Neural progenitor cell (in vitro differentiated cells): ENCODE measurements at regions not wholly inside any gene's neighbourhood (a gene's known extent, or its start where the extent isn't known, plus 50 kb on each side); places are given as distances from the start of the nearest gene placed in this dataset.

ENCODE experiments used
- DNase-seq: peaks from one replicate; pipeline ENCODE4 v3.0.0-alpha.2; 2016; ENCODE audit warnings: low spot score
- H2AFZ ChIP-seq: fragments of 200-600 bp; sonication (generic); replicated peaks from 2 replicates; pipeline ENCODE4 v1.6.1; 2016; ENCODE audit warnings: antibody characterized with exemption
- H3F3A ChIP-seq: fragments of 200-600 bp; sonication (generic); 2 replicates; pipeline ENCODE4 v1.6.1; 2016; ENCODE audit warnings: antibody characterized with exemption, low read depth
- H3K27ac ChIP-seq: fragments of 200-600 bp; sonication (generic); 2 replicates; pipeline ENCODE4 v1.5.1; 2016; ENCODE audit warnings: mild to moderate bottlenecking
- H3K27me3 ChIP-seq: fragments of 200-600 bp; sonication (generic); 2 replicates; pipeline ENCODE4 v1.6.1; 2016; ENCODE audit warnings: mild to moderate bottlenecking, moderate library complexity
- H3K36me3 ChIP-seq: fragments of 200-600 bp; sonication (generic); 2 replicates; pipeline ENCODE4 v1.5.1; 2016
- H3K4me1 ChIP-seq: fragments of 200-600 bp; sonication (generic); 2 replicates; pipeline ENCODE4 v1.6.1; 2016; ENCODE audit warnings: mixed run types
- H3K4me2 ChIP-seq: fragments of 200-600 bp; sonication (generic); 2 replicates; pipeline ENCODE4 v1.6.1; 2016
- H3K4me3 ChIP-seq: fragments of 200-600 bp; sonication (generic); 2 replicates; pipeline ENCODE4 v1.5.1; 2016
- H3K79me2 ChIP-seq: fragments of 200-600 bp; sonication (generic); 2 replicates; pipeline ENCODE4 v1.6.1; 2016; ENCODE audit warnings: low read depth
- H3K9ac ChIP-seq: fragments of 200-600 bp; sonication (generic); 2 replicates; pipeline ENCODE4 v1.6.1; 2016
- H3K9me3 ChIP-seq: fragments of 200-600 bp; sonication (generic); 2 replicates; pipeline ENCODE4 v1.5.1; 2016; ENCODE audit warnings: low read depth
- H4K20me1 ChIP-seq: fragments of 200-600 bp; sonication (generic); 2 replicates; pipeline ENCODE4 v1.6.1; 2016; ENCODE audit warnings: low read depth
- H3K27ac Mint-ChIP-seq: 3 replicates; pipeline ENCODE4 v1.8.0; 2021; ENCODE audit warnings: mixed read lengths
- H3K27me3 Mint-ChIP-seq: 2 replicates; pipeline ENCODE4 v1.8.0; 2022; ENCODE audit warnings: low read depth, mild to moderate bottlenecking, inconsistent platforms, moderate library complexity, mixed read lengths; ENCODE audit not compliant: insufficient read depth
- H3K36me3 Mint-ChIP-seq: 3 replicates; pipeline ENCODE4 v1.8.0; 2021; ENCODE audit warnings: mixed read lengths
- H3K4me1 Mint-ChIP-seq: 3 replicates; pipeline ENCODE4 v1.8.0; 2021; ENCODE audit warnings: mixed read lengths
- H3K4me3 Mint-ChIP-seq: 3 replicates; pipeline ENCODE4 v1.8.0; 2021; ENCODE audit warnings: mild to moderate bottlenecking, moderate library complexity, mixed read lengths
- H3K9me3 Mint-ChIP-seq: 3 replicates; pipeline ENCODE4 v1.8.0; 2020; ENCODE audit warnings: mixed read lengths
- EZH2 ChIP-seq: fragments of 200-600 bp; sonication (generic); IDR thresholded peaks from 2 replicates; pipeline ENCODE4 v1.6.1; 2017; ENCODE audit warnings: antibody characterized with exemption, mild to moderate bottlenecking, moderate library complexity
- EZH2phosphoT487 ChIP-seq: fragments of 200-600 bp; sonication (generic); IDR thresholded peaks from 2 replicates; pipeline ENCODE4 v1.6.1; 2017; ENCODE audit warnings: antibody characterized with exemption
- TF ChIP-seq, protein P1 (sequence below): fragments of 200-600 bp; sonication (generic); IDR thresholded peaks from 2 replicates; pipeline ENCODE4 v1.5.1; 2017; ENCODE audit warnings: antibody characterized with exemption, mild to moderate bottlenecking

GRCh38 chr22:47627556-47628253 lies 865.3 kb downstream of the TBC1D22A start:
- Histone ChIP-seq H3K4me3 (no peak overlapping the region), H3K9me3 (no peaks in the 10 kb centered on the region), H3K79me2 (no peaks in the 10 kb centered on the region), H3K27ac (no peak overlapping the region), H3F3A (peaks cover 5% of the 10 kb centered on the region), H2AFZ (no peak overlapping the region), H3K36me3 (no peaks in the 10 kb centered on the region), H3K4me2 (no peak overlapping the region), H3K27me3 (no peaks in the 10 kb centered on the region), H4K20me1 (no peaks in the 10 kb centered on the region), H3K9ac (no peak overlapping the region), H3K4me1 (no peaks in the 10 kb centered on the region)
- TF ChIP-seq EZH2phosphoT487, result no peak
- no peaks in the 10 kb centered on the region for H3K9me3 Mint-ChIP-seq
- peaks cover 6% of the 10 kb centered on the region for H3K27me3 Mint-ChIP-seq
- H3K27ac Mint-ChIP-seq, result no peak overlapping the region
- H3K4me1 Mint-ChIP-seq, result peaks cover 9% of the 10 kb centered on the region
- H3K36me3 Mint-ChIP-seq, result no peaks in the 10 kb centered on the region
- no peak overlapping the region for H3K4me3 Mint-ChIP-seq
- DNase-seq, result no peak

GRCh38 chr22:47626428-47627390 lies 864.3 kb downstream of the TBC1D22A start:
- H3K9me3 Mint-ChIP-seq, result peaks cover 4% of the 10 kb centered on the region
- H3K27ac Mint-ChIP-seq, result no peak overlapping the region
- no peaks in the 10 kb centered on the region for H3K36me3 ChIP-seq
- H3K9me3 ChIP-seq, result no peaks in the 10 kb centered on the region
- H3K9ac ChIP-seq, result no peak overlapping the region
- no peak overlapping the region for H3K27ac ChIP-seq
- H3K79me2 ChIP-seq, result no peaks in the 10 kb centered on the region
- no peak overlapping the region for H3K4me2 ChIP-seq
- no peaks in the 10 kb centered on the region for H3K27me3 ChIP-seq
- peaks cover 11% of the 10 kb centered on the region for H3K4me1 Mint-ChIP-seq
- TF ChIP-seq, protein P1, sequence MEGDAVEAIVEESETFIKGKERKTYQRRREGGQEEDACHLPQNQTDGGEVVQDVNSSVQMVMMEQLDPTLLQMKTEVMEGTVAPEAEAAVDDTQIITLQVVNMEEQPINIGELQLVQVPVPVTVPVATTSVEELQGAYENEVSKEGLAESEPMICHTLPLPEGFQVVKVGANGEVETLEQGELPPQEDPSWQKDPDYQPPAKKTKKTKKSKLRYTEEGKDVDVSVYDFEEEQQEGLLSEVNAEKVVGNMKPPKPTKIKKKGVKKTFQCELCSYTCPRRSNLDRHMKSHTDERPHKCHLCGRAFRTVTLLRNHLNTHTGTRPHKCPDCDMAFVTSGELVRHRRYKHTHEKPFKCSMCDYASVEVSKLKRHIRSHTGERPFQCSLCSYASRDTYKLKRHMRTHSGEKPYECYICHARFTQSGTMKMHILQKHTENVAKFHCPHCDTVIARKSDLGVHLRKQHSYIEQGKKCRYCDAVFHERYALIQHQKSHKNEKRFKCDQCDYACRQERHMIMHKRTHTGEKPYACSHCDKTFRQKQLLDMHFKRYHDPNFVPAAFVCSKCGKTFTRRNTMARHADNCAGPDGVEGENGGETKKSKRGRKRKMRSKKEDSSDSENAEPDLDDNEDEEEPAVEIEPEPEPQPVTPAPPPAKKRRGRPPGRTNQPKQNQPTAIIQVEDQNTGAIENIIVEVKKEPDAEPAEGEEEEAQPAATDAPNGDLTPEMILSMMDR, result no peak
- no peak for TF ChIP-seq EZH2phosphoT487
- no peak for TF ChIP-seq EZH2
- H3K4me1 ChIP-seq, result no peaks in the 10 kb centered on the region
- H3K4me3 ChIP-seq, result no peak overlapping the region
- H3K27me3 Mint-ChIP-seq, result peaks cover 6% of the 10 kb centered on the region
- no peaks in the 10 kb centered on the region for H4K20me1 ChIP-seq
- peaks cover 5% of the 10 kb centered on the region for H3F3A ChIP-seq
- H3K36me3 Mint-ChIP-seq, result no peaks in the 10 kb centered on the region
- H2AFZ ChIP-seq, result no peak overlapping the region
- H3K4me3 Mint-ChIP-seq, result no peak overlapping the region
- no peak for DNase-seq

- Mint-ChIP-seq H3K9me3 (peaks cover 4% of the 10 kb centered on the region), H3K27ac (no peak overlapping the region)
Observed at GRCh38 chr22:47625531-47626427, 863.3 kb downstream of the TBC1D22A start.

More at GRCh38 chr22:47625531-47626427, 863.3 kb downstream of the TBC1D22A start:
- Histone ChIP-seq H3K27ac (no peak overlapping the region), H3K9ac (no peak overlapping the region), H3K4me3 (no peak overlapping the region), H2AFZ (no peak overlapping the region), H3K79me2 (no peaks in the 10 kb centered on the region), H3K4me2 (no peak overlapping the region), H3K36me3 (no peaks in the 10 kb centered on the region), H4K20me1 (no peaks in the 10 kb centered on the region), H3K9me3 (no peaks in the 10 kb centered on the region), H3K4me1 (no peaks in the 10 kb centered on the region), H3K27me3 (no peaks in the 10 kb centered on the region), H3F3A (peaks cover 5% of the 10 kb centered on the region)
- Mint-ChIP-seq H3K4me1 (peaks cover 15% of the 10 kb centered on the region), H3K4me3 (no peak overlapping the region), H3K27me3 (peaks cover 6% of the 10 kb centered on the region), H3K36me3 (no peaks in the 10 kb centered on the region)
- DNase-seq, result no peak
- no peak for TF ChIP-seq EZH2
- no peak for TF ChIP-seq EZH2phosphoT487
- TF ChIP-seq, protein P1, result no peak
